Neuronal stem cell (in vitro differentiated cells): ENCODE measurements at regions not wholly inside any gene's neighbourhood (a gene's known extent, or its start where the extent isn't known, plus 50 kb on each side); places are given as distances from the start of the nearest gene placed in this dataset.

Source experiments
- DNase-seq: peaks from one replicate; pipeline ENCODE4 v3.0.0-alpha.2; 2013; ENCODE audit warnings: low spot score
- H2AFZ ChIP-seq: one replicate; pipeline ENCODE4 v1.6.1; 2013; ENCODE audit warnings: mild to moderate bottlenecking, low read length, inconsistent platforms
- H2AK5ac ChIP-seq: 2 replicates; pipeline ENCODE4 v1.6.1; 2013; ENCODE audit warnings: low read depth, mild to moderate bottlenecking, inconsistent platforms, low read length, moderate library complexity, mixed read lengths
- H2BK120ac ChIP-seq: 2 replicates; pipeline ENCODE4 v1.6.1; 2013; ENCODE audit warnings: low read depth, mild to moderate bottlenecking, inconsistent platforms, low read length, moderate library complexity, mixed read lengths
- H2BK12ac ChIP-seq: one replicate; pipeline ENCODE4 v1.6.1; 2013; ENCODE audit warnings: low read length, inconsistent platforms
- H2BK15ac ChIP-seq: 2 replicates; pipeline ENCODE4 v1.6.1; 2013; ENCODE audit warnings: mild to moderate bottlenecking, low read length, inconsistent platforms, mixed read lengths
- H2BK5ac ChIP-seq: one replicate; pipeline ENCODE4 v1.6.1; 2013; ENCODE audit warnings: inconsistent platforms, mild to moderate bottlenecking, low read length, moderate library complexity
- H3K14ac ChIP-seq: one replicate; pipeline ENCODE4 v1.6.1; 2013; ENCODE audit warnings: low read length, inconsistent platforms
- H3K18ac ChIP-seq: 2 replicates; pipeline ENCODE4 v1.6.1; 2013; ENCODE audit warnings: low read length, inconsistent platforms
- H3K23ac ChIP-seq: 2 replicates; pipeline ENCODE4 v1.6.1; 2013; ENCODE audit warnings: low read depth, mild to moderate bottlenecking, mixed read lengths, low read length, inconsistent platforms; ENCODE audit not compliant: poor library complexity
- H3K27ac ChIP-seq: replicated peaks from 3 replicates; pipeline ENCODE4 v1.5.1; 2013; ENCODE audit warnings: low read length, inconsistent platforms
- H3K27me3 ChIP-seq, 3 experiments: 2 replicates each; pipeline ENCODE4 v1.6.1; 2013; ENCODE audit warnings: low read length in 3 of 3, mild to moderate bottlenecking in 2 of 3, inconsistent platforms in 1 of 3, low read depth in 1 of 3, mixed read lengths in 1 of 3, moderate library complexity in 1 of 3; ENCODE audit not compliant: control insufficient read depth in 3 of 3, insufficient read depth in 3 of 3
- H3K36me3 ChIP-seq, 2 donors: replicated peaks in 1 of 2; 2 replicates each; pipeline ENCODE4 v1.6.1; 2013; ENCODE audit warnings: low read length in 2 of 2; ENCODE audit not compliant: control insufficient read depth in 2 of 2, insufficient read depth in 2 of 2
- H3K4ac ChIP-seq: 2 replicates; pipeline ENCODE4 v1.6.1; 2013; ENCODE audit warnings: inconsistent platforms, mild to moderate bottlenecking, low read length, moderate library complexity
- H3K4me1 ChIP-seq, 2 donors: 1 replicate in 1 of 2; 2 replicates in 1 of 2; pipeline ENCODE4 v1.6.1; 2013; ENCODE audit warnings: low read length in 2 of 2, low read depth in 1 of 2; ENCODE audit not compliant: control insufficient read depth in 2 of 2, insufficient read depth in 1 of 2
- H3K4me2 ChIP-seq: one replicate; pipeline ENCODE4 v1.6.1; 2013; ENCODE audit warnings: mild to moderate bottlenecking, low read length, inconsistent platforms; ENCODE audit not compliant: insufficient read depth, poor library complexity, severe bottlenecking
- H3K4me3 ChIP-seq, 2 donors: 2 replicates each; pipeline ENCODE4 v1.5.1; 2013; ENCODE audit warnings: low read length in 2 of 2, mild to moderate bottlenecking in 2 of 2, inconsistent platforms in 1 of 2, moderate library complexity in 1 of 2
- H3K79me1 ChIP-seq: one replicate; pipeline ENCODE4 v1.6.1; 2013; ENCODE audit warnings: low read depth, mild to moderate bottlenecking, inconsistent platforms, low read length, moderate library complexity
- H3K9ac ChIP-seq: one replicate; pipeline ENCODE4 v1.6.1; 2013; ENCODE audit warnings: mild to moderate bottlenecking, low read depth, low read length, inconsistent platforms; ENCODE audit not compliant: poor library complexity
- H3K9me3 ChIP-seq, 2 donors: replicated peaks in 1 of 2; 2 replicates each; pipeline versions ENCODE3 to v1.6.1; 2013; ENCODE audit warnings: low read length in 2 of 2, mild to moderate bottlenecking in 2 of 2, inconsistent platforms in 1 of 2, low read depth in 1 of 2, mixed read lengths in 1 of 2, moderate library complexity in 1 of 2; ENCODE audit not compliant: control insufficient read depth in 2 of 2, insufficient read depth in 1 of 2
- H4K8ac ChIP-seq: one replicate; pipeline ENCODE4 v1.6.1; 2013; ENCODE audit warnings: low read depth, mild to moderate bottlenecking, inconsistent platforms, low read length, moderate library complexity
- H4K91ac ChIP-seq: one replicate; pipeline ENCODE4 v1.6.1; 2013; ENCODE audit warnings: low read length, low read depth, mild to moderate bottlenecking, inconsistent platforms; ENCODE audit not compliant: poor library complexity
- WGBS, 2 donors: extraction: QIAGEN DNeasy Blood & Tissue Kit; methylation state at CpG; one replicate each; pipeline ENCODE4 v1.1.7; 2013; ENCODE audit warnings: missing lambda C conversion rate in 2 of 2, mixed read lengths in 1 of 2; ENCODE audit not compliant: insufficient read length in 2 of 2, insufficient replicate concordance in 1 of 2; ENCODE audit errors: extremely low coverage in 2 of 2; 5-methylcytosine and 5-hydroxymethylcytosine counted together

DNA sequence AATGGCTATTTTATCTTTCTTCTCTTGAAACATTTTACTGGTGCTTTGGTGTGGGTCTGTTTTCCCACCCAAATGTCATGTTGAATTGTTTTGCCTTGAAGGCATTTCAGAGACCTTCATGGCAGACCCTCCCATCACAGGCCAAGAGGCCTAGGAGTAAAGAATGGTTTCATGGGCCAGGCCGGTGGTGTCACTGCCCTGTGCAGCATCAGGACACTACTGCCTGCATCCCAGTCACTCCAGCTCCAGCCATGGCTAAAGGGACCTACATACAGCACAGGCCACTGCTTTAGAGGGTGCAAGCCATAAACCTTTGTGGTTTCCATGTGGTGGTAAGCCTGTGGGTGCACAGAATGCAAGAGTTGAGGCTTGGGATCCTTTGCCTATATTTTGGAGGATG lies 326.9 kb downstream of the SLITRK5 start:
- H2AK5ac ChIP-seq: no peak overlapping the region
- H3K18ac ChIP-seq: no peak overlapping the region
- H3K4me1 ChIP-seq: peaks cover 0 to 1% of the 10 kb centered on the region in 2 donors
- no peak overlapping the region for H4K8ac ChIP-seq
- H3K14ac ChIP-seq: no peak overlapping the region
- WGBS, 2 donors: no CpG with 5 or more reads among the region's 1 CpG
- peaks cover 0 to 6% of the 10 kb centered on the region in 2 donors for H3K9me3 ChIP-seq
- no peaks in the 10 kb centered on the region for H3K36me3 ChIP-seq
- no peak overlapping the region for H3K4ac ChIP-seq
- H3K27me3 ChIP-seq: no peaks in the 10 kb centered on the region
- no peak overlapping the region for H2AFZ ChIP-seq
- H3K4me3 ChIP-seq: no peak overlapping the region
- no peak overlapping the region for H3K23ac ChIP-seq
- H2BK5ac ChIP-seq: no peak overlapping the region
- H3K27ac ChIP-seq: no peak overlapping the region
- H2BK15ac ChIP-seq: no peak overlapping the region
- no peak for DNase-seq
- H3K4me2 ChIP-seq: no peak overlapping the region
- no peak overlapping the region for H4K91ac ChIP-seq
- H2BK120ac ChIP-seq: no peak overlapping the region
- H3K9ac ChIP-seq: no peak overlapping the region
- no peak overlapping the region for H2BK12ac ChIP-seq
- H3K79me1 ChIP-seq: no peaks in the 10 kb centered on the region

DNA sequence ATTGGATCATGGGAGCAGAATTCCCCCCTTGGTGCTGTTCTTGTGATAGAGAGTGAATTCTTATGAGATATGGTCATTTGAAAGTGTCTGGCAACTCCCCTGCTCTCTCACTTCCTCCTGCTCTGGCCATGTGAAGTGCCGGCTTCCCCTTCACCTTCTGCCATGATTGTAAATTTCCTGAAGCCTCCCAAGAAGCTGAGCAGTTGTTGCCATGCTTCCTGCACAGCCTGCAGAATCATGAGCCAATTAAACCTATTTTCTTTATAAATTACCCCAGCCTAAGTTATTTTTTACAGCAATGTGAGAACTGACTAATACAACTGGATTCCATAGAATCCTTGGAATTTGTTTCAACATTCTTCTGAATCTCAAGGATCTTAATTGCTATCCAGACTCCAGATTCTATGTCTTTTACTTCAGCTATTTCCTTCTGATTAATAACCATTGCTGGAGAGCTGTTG lies 328.1 kb downstream of the SLITRK5 start:
- no peak overlapping the region for H3K27ac ChIP-seq
- WGBS, 2 donors: no CpG with 5 or more reads among the region's 1 CpG
- H3K18ac ChIP-seq: no peak overlapping the region
- H3K9ac ChIP-seq: no peak overlapping the region
- H4K91ac ChIP-seq: no peak overlapping the region
- H3K4ac ChIP-seq: no peak overlapping the region
- H3K4me3 ChIP-seq: no peak overlapping the region
- no peak overlapping the region for H2BK12ac ChIP-seq
- H2BK5ac ChIP-seq: no peak overlapping the region
- no peaks in the 10 kb centered on the region for H3K36me3 ChIP-seq
- DNase-seq: no peak
- no peak overlapping the region for H2AK5ac ChIP-seq
- H2AFZ ChIP-seq: no peak overlapping the region
- no peak overlapping the region for H3K4me2 ChIP-seq
- peaks cover 0 to 1% of the 10 kb centered on the region in 2 donors for H3K4me1 ChIP-seq
- no peaks in the 10 kb centered on the region for H3K27me3 ChIP-seq
- H3K79me1 ChIP-seq: no peaks in the 10 kb centered on the region
- no peak overlapping the region for H2BK120ac ChIP-seq
- H4K8ac ChIP-seq: no peak overlapping the region
- H2BK15ac ChIP-seq: no peak overlapping the region
- H3K14ac ChIP-seq: no peak overlapping the region
- peaks cover 0 to 6% of the 10 kb centered on the region in 2 donors for H3K9me3 ChIP-seq
- H3K23ac ChIP-seq: no peak overlapping the region

DNA sequence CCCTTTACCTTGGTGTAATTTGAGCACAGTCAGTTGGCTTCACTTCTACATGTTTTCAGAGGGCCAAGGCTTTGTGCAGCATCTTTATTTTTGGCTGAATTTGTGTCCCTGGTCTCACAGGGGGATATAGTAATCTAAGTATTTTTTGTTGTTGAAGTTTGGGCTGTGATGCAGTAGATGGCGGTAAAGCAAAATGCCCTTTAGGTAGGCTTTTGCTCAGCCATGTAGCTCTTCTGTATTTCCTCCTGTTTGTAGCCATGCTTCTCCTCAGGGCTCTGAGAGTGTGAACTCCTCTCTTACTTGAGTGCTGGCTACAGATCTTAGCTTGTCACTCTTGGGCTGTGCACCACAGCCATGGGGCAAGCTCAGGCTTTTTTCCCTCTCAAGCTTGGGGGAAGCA lies 328.6 kb downstream of the SLITRK5 start:
- H3K18ac ChIP-seq: no peak overlapping the region
- no peak overlapping the region for H3K27ac ChIP-seq
- no peak overlapping the region for H4K91ac ChIP-seq
- H2BK12ac ChIP-seq: no peak overlapping the region
- no peaks in the 10 kb centered on the region for H3K79me1 ChIP-seq
- peaks cover 0 to 6% of the 10 kb centered on the region in 2 donors for H3K9me3 ChIP-seq
- no peak overlapping the region for H3K9ac ChIP-seq
- H3K4me1 ChIP-seq: peaks cover 0 to 1% of the 10 kb centered on the region in 2 donors
- no peak overlapping the region for H2AK5ac ChIP-seq
- DNase-seq: no peak
- WGBS, 2 donors: no CpG with 5 or more reads among the region's 1 CpG
- H3K36me3 ChIP-seq: no peaks in the 10 kb centered on the region
- no peak overlapping the region for H3K4ac ChIP-seq
- no peak overlapping the region for H3K14ac ChIP-seq
- H2BK15ac ChIP-seq: no peak overlapping the region
- no peak overlapping the region for H3K4me3 ChIP-seq
- no peak overlapping the region for H3K23ac ChIP-seq
- no peak overlapping the region for H3K4me2 ChIP-seq
- peak overlapping the region; percentile 59 for H2AFZ ChIP-seq
- H3K27me3 ChIP-seq: no peaks in the 10 kb centered on the region
- no peak overlapping the region for H2BK120ac ChIP-seq
- H4K8ac ChIP-seq: no peak overlapping the region
- no peak overlapping the region for H2BK5ac ChIP-seq

DNA sequence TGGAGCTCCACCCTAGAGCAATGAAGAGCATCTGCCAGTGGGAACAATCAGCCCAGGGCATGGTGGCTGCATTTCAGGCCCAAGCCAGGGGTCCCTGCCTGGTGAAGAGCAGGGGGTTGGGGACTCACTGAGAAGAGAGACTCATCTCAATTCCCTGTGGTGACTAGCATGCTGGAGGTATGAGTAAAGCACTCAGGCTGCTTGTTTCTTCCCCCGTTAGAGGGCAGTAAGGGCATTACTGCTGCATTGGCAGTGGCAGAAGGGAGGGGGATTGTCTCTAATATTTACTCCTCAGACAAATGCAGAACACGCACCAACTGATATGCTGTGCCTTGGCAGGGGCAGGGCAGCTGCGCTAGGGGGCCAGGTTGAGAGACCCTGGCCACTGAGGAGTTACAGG lies 329.1 kb downstream of the SLITRK5 start:
- WGBS, 2 donors: no CpG with 5 or more reads among the region's 3 CpGs
- Histone ChIP-seq H4K8ac (no peak overlapping the region), H3K27me3 (no peaks in the 10 kb centered on the region), H2BK15ac (no peak overlapping the region), H2BK12ac (no peak overlapping the region), H3K4me3 (no peak overlapping the region), H2BK120ac (no peak overlapping the region), H2BK5ac (no peak overlapping the region), H4K91ac (no peak overlapping the region), H3K79me1 (no peaks in the 10 kb centered on the region), H3K18ac (no peak overlapping the region), H3K4me2 (no peak overlapping the region), H3K4me1 (peaks cover 0 to 1% of the 10 kb centered on the region in 2 donors), H3K9ac (no peak overlapping the region), H3K23ac (no peak overlapping the region), H2AK5ac (no peak overlapping the region), H3K9me3 (peaks cover 0 to 6% of the 10 kb centered on the region in 2 donors), H2AFZ (peak overlapping the region; percentile 59), H3K4ac (no peak overlapping the region), H3K14ac (no peak overlapping the region), H3K36me3 (no peaks in the 10 kb centered on the region), H3K27ac (no peak overlapping the region)
- DNase-seq: no peak
